ENCODE measurements at regions not wholly inside any gene's neighbourhood (a gene's known extent, or its start where the extent isn't known, plus 50 kb on each side); places are given as distances from the start of the nearest gene placed in this dataset.

DNA sequence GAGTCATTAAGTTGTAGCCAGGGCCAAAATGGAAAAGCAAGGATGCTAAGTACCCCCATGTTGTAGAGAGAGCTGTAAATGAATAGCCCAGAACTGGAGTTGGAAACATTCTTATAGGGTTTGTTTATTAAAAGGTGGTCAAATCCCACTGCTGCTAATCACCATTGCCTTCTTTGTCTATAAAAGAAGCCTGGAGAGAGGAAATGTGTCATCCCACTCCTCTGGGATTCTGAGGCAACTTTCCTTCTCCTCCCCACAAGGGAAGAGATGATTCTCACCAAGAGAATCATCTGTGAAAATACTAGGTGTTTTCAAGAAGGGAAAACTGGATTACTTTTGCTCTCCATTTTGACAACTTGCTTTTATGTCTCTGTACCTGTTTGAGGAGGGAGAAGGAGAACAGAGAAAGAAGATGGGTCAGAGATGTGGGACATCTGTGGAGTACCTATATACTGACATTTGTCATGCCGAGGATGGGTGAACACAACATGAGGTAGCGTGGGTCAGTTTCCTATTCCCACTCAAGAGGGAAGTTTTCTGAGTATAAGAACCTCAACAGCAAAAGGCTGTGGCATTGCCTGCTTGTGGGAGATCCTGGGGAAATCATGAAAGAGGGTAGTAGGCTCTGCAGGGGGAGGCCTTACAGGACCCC, 262.2 kb downstream of the KIF20B start:
- no peak for TF ChIP-seq POLR2A (IDR thresholded peaks at IDR 0.05; ENCODE audit: low read depth)
- no peak for TF ChIP-seq POLR2AphosphoS5 (IDR thresholded peaks at IDR 0.05)
- TF ChIP-seq EP300 (IDR thresholded peaks at IDR 0.05), result no peak
- TF ChIP-seq, protein P1, sequence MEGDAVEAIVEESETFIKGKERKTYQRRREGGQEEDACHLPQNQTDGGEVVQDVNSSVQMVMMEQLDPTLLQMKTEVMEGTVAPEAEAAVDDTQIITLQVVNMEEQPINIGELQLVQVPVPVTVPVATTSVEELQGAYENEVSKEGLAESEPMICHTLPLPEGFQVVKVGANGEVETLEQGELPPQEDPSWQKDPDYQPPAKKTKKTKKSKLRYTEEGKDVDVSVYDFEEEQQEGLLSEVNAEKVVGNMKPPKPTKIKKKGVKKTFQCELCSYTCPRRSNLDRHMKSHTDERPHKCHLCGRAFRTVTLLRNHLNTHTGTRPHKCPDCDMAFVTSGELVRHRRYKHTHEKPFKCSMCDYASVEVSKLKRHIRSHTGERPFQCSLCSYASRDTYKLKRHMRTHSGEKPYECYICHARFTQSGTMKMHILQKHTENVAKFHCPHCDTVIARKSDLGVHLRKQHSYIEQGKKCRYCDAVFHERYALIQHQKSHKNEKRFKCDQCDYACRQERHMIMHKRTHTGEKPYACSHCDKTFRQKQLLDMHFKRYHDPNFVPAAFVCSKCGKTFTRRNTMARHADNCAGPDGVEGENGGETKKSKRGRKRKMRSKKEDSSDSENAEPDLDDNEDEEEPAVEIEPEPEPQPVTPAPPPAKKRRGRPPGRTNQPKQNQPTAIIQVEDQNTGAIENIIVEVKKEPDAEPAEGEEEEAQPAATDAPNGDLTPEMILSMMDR (IDR thresholded peaks at IDR 0.05), result no peak
- 98% methylated on average over 2 of the region's 2 CpGs for WGBS
- Histone ChIP-seq H3K27me3 (no peaks in the 10 kb centered on the region), H3K4me1 (no peaks in the 10 kb centered on the region), H3K36me3 (no peaks in the 10 kb centered on the region), H3K9me3 (no peaks in the 10 kb centered on the region), H3K27ac (replicated peaks in 1 of 4) (no peak overlapping the region), H3K4me3 (no peak overlapping the region)
- intact Hi-C loops (cut with DNase I), result no loop called here
- DNase-seq (ENCODE audit: extremely low spot score), result no peak

- H3K4me3 ChIP-seq, result no peak overlapping the region
- intact Hi-C loops (cut with DNase I), result no loop called here
- H3K27me3 ChIP-seq, result no peaks in the 10 kb centered on the region
- DNase-seq (ENCODE audit: extremely low spot score), result no peak
- WGBS, result 71% methylated on average over 1 of the region's 1 CpG
- no peaks in the 10 kb centered on the region for H3K4me1 ChIP-seq
- TF ChIP-seq, protein P1 (IDR thresholded peaks at IDR 0.05), result no peak
- TF ChIP-seq POLR2A (IDR thresholded peaks at IDR 0.05; ENCODE audit: low read depth) (no peak), EP300 (IDR thresholded peaks at IDR 0.05) (no peak), POLR2AphosphoS5 (IDR thresholded peaks at IDR 0.05) (no peak)
- H3K9me3 ChIP-seq, result no peaks in the 10 kb centered on the region
- no peaks in the 10 kb centered on the region for H3K36me3 ChIP-seq
- H3K27ac ChIP-seq (replicated peaks in 1 of 4), result no peak overlapping the region
These were observed 264.8 kb downstream of the KIF20B start for GRCh38 chr10:89966211-89966610.

GRCh38 chr10:89973326-89973725, 271.9 kb downstream of the KIF20B start:
- Histone ChIP-seq H3K9me3 (no peaks in the 10 kb centered on the region), H3K27me3 (no peaks in the 10 kb centered on the region), H3K4me1 (no peaks in the 10 kb centered on the region), H3K27ac (replicated peaks in 1 of 4) (no peak overlapping the region), H3K36me3 (no peaks in the 10 kb centered on the region), H3K4me3 (no peak overlapping the region)
- 42% methylated on average over 2 of the region's 2 CpGs for WGBS
- intact Hi-C loops (cut with DNase I), result no loop called here
- no peak for DNase-seq (ENCODE audit: extremely low spot score)
- TF ChIP-seq POLR2AphosphoS5 (IDR thresholded peaks at IDR 0.05) (no peak), POLR2A (IDR thresholded peaks at IDR 0.05; ENCODE audit: low read depth) (no peak), EP300 (IDR thresholded peaks at IDR 0.05) (no peak)
- TF ChIP-seq, protein P1 (IDR thresholded peaks at IDR 0.05), result no peak

- H3K4me1 ChIP-seq, result no peaks in the 10 kb centered on the region
- TF ChIP-seq POLR2AphosphoS5 (IDR thresholded peaks at IDR 0.05), result no peak
- TF ChIP-seq POLR2A (IDR thresholded peaks at IDR 0.05; ENCODE audit: low read depth), result no peak
- TF ChIP-seq EP300 (IDR thresholded peaks at IDR 0.05), result no peak
- TF ChIP-seq, protein P1 (IDR thresholded peaks at IDR 0.05), result no peak
- WGBS, result 46% methylated on average over 2 of the region's 2 CpGs
- intact Hi-C loops (cut with DNase I), result no loop called here
- no peak overlapping the region for H3K4me3 ChIP-seq
- no peak overlapping the region for H3K27ac ChIP-seq (replicated peaks in 1 of 4)
- H3K36me3 ChIP-seq, result no peaks in the 10 kb centered on the region
- no peaks in the 10 kb centered on the region for H3K9me3 ChIP-seq
- no peak for DNase-seq (ENCODE audit: extremely low spot score)
- no peaks in the 10 kb centered on the region for H3K27me3 ChIP-seq
These were observed 273.7 kb downstream of the KIF20B start for GRCh38 chr10:89975071-89975470.

- no peaks in the 10 kb centered on the region for H3K27me3 ChIP-seq
- no peak for TF ChIP-seq POLR2A (IDR thresholded peaks at IDR 0.05; ENCODE audit: low read depth)
- TF ChIP-seq POLR2AphosphoS5 (IDR thresholded peaks at IDR 0.05), result no peak
- TF ChIP-seq, protein P1 (IDR thresholded peaks at IDR 0.05), result no peak
- no peak for TF ChIP-seq EP300 (IDR thresholded peaks at IDR 0.05)
- no peaks in the 10 kb centered on the region for H3K9me3 ChIP-seq
- no peaks in the 10 kb centered on the region for H3K36me3 ChIP-seq
- H3K4me1 ChIP-seq, result no peaks in the 10 kb centered on the region
- H3K4me3 ChIP-seq, result no peak overlapping the region
- WGBS, result 91% methylated on average over 2 of the region's 2 CpGs
- H3K27ac ChIP-seq (replicated peaks in 1 of 4), result no peak overlapping the region
- no peak for DNase-seq (ENCODE audit: extremely low spot score)
- intact Hi-C loops (cut with DNase I), result no loop called here
These were observed 274.4 kb downstream of the KIF20B start for GRCh38 chr10:89975771-89976170.

Data from esophagus muscularis mucosa (tissue), 4 donors.